ENCODE measurements at regions not wholly inside any gene's neighbourhood (a gene's known extent, or its start where the extent isn't known, plus 50 kb on each side); places are given as distances from the start of the nearest gene placed in this dataset.

DNA sequence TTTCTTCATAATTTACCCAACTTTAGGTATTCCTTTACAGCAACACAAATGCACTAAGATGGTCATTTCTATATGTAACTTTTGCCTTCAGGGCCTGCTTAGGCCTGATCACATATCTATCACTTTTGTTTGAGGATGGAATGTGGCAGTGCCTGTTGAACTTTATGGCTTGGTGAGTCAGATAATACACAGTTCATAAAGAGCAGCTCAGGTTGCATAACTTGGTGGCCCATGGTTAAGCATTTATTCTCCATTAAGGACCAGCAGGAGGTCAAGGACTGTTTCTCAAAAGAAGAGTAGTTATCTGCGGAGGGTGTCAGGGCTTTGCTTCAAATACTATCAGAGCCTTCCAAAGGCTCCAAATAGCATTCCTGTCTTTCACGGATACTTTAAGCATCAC is 124.1 kb upstream of the PDHA2 start:
- ChIA-PET CTCF (no interaction called here), POLR2A (no interaction called here)
- no peak overlapping the region for H3K4me2 ChIP-seq
- ATAC-seq (no peak), DNase-seq (ENCODE audit: low read depth in 1 of 2, low spot score in 1 of 2) (no peak), FAIRE-seq (no peak)
- 43% methylated on average over 1 of the region's 2 CpGs for WGBS (ENCODE audit: missing lambda C conversion rate)
- no peak overlapping the region for H3K27ac ChIP-seq
- H3K4me3 ChIP-seq = no peak overlapping the region
- TF ChIP-seq ZNF302 (CRISPR knock-in tag; IDR thresholded peaks at IDR 0.05) = no peak
- no peak for TF ChIP-seq CHD4 (IDR thresholded peaks at IDR 0.05; ENCODE audit: borderline replicate concordance)
- no peak for TF ChIP-seq HOXB13 (CRISPR knock-in tag; IDR thresholded peaks at IDR 0.05; ENCODE audit: low read depth)
- TF ChIP-seq RCOR1 (IDR thresholded peaks at IDR 0.05; ENCODE audit: low read depth, low read length) = no peak
- TF ChIP-seq, protein P1, sequence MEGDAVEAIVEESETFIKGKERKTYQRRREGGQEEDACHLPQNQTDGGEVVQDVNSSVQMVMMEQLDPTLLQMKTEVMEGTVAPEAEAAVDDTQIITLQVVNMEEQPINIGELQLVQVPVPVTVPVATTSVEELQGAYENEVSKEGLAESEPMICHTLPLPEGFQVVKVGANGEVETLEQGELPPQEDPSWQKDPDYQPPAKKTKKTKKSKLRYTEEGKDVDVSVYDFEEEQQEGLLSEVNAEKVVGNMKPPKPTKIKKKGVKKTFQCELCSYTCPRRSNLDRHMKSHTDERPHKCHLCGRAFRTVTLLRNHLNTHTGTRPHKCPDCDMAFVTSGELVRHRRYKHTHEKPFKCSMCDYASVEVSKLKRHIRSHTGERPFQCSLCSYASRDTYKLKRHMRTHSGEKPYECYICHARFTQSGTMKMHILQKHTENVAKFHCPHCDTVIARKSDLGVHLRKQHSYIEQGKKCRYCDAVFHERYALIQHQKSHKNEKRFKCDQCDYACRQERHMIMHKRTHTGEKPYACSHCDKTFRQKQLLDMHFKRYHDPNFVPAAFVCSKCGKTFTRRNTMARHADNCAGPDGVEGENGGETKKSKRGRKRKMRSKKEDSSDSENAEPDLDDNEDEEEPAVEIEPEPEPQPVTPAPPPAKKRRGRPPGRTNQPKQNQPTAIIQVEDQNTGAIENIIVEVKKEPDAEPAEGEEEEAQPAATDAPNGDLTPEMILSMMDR (IDR thresholded peaks at IDR 0.05) = no peak
- H3K9me3 ChIP-seq = no peaks in the 10 kb centered on the region
- no peaks in the 10 kb centered on the region for H3K4me1 ChIP-seq

DNA sequence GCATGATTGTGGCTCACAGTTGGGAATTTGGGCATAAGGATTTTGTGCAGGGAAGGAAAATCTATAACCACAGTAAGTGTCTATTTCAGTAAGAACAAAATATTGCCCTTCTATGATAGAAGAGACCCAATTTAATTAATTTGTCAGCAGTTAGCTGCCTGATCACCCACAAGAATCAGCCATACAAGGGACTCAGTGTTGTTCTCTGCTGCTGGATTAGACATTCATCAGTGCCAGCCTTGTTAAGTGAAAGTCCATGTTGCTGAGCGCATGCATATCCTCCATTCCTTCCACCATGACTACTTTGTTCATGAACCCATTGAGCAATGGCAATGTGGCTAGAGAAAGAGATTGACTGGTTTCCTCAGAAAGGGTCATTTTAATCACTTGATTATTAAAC is 125.3 kb upstream of the PDHA2 start:
- no peak for TF ChIP-seq SMC3 (IDR thresholded peaks at IDR 0.05)
- no peak for TF ChIP-seq ZSCAN20 (CRISPR knock-in tag; IDR thresholded peaks at IDR 0.05)
- TF ChIP-seq, protein P2, sequence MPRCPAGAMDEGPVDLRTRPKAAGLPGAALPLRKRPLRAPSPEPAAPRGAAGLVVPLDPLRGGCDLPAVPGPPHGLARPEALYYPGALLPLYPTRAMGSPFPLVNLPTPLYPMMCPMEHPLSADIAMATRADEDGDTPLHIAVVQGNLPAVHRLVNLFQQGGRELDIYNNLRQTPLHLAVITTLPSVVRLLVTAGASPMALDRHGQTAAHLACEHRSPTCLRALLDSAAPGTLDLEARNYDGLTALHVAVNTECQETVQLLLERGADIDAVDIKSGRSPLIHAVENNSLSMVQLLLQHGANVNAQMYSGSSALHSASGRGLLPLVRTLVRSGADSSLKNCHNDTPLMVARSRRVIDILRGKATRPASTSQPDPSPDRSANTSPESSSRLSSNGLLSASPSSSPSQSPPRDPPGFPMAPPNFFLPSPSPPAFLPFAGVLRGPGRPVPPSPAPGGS (IDR thresholded peaks at IDR 0.05) = no peak
- no peak for TF ChIP-seq HDAC2 (IDR thresholded peaks at IDR 0.05)
- no peak for TF ChIP-seq NFE2L2 (conservative IDR thresholded peaks at IDR 0.05; ENCODE audit: low read length)
- TF ChIP-seq RAD21 (conservative IDR thresholded peaks at IDR 0.05 in 1 of 2, IDR thresholded peaks at IDR 0.05 in 1 of 2) = no peak
- TF ChIP-seq POLR2A (IDR thresholded peaks at IDR 0.05; ENCODE audit: low read length) = no peak
- no peak for TF ChIP-seq POLR2AphosphoS2 (conservative IDR thresholded peaks at IDR 0.05; ENCODE audit: low read length)
- TF ChIP-seq FOXS1 (CRISPR knock-in tag; IDR thresholded peaks at IDR 0.05) = no peak
- no peak for TF ChIP-seq CHD4 (IDR thresholded peaks at IDR 0.05; ENCODE audit: borderline replicate concordance)
- TF ChIP-seq RCOR1 (IDR thresholded peaks at IDR 0.05; ENCODE audit: low read depth, low read length) = no peak
- TF ChIP-seq, protein P1 (IDR thresholded peaks at IDR 0.05) = no peak
- DNase-seq (ENCODE audit: low read depth in 1 of 2, low spot score in 1 of 2) (no peak), FAIRE-seq (no peak), ATAC-seq (no peak)
- ChIA-PET POLR2A (no interaction called here), CTCF (no interaction called here)
- no peak overlapping the region for H3K27ac ChIP-seq
- no peaks in the 10 kb centered on the region for H3K9me3 ChIP-seq
- WGBS (ENCODE audit: missing lambda C conversion rate) = 100% methylated on average over 1 of the region's 1 CpG
- no peak overlapping the region for H3K4me2 ChIP-seq
- H3K4me1 ChIP-seq = no peaks in the 10 kb centered on the region
- no peak overlapping the region for H3K4me3 ChIP-seq

DNA sequence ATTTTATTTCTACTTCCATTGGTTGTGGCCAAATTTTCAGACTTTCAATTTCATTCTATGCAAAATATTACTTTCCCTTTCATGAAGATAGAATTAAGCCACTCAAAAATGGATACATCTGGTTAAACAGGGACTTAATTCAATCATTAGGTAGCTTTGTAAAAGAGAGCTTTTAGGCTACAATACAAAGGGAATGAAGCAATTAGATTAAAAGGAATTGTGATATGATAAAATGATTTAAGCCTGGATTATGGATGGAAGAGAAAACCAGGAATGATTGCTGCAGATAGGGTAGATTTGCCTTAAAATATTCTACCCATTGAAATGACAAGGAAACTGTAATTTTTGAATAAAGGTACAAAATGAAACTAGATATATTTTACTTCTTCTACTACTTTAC is 134.6 kb upstream of the PDHA2 start:
- DNase-seq (ENCODE audit: low read depth in 1 of 2, low spot score in 1 of 2) = no peak
- TF ChIP-seq ZFP36 (IDR thresholded peaks at IDR 0.05; ENCODE audit: borderline replicate concordance, partially characterized antibody) (no peak), FOSL2 (IDR thresholded peaks at IDR 0.05) (no peak), FOSL2 (CRISPR knock-in tag; IDR thresholded peaks at IDR 0.05) (no peak), HOXB13 (CRISPR knock-in tag; IDR thresholded peaks at IDR 0.05; ENCODE audit: low read depth) (no peak), ZSCAN20 (CRISPR knock-in tag; IDR thresholded peaks at IDR 0.05) (no peak), CBX2 (IDR thresholded peaks at IDR 0.05; ENCODE audit: borderline replicate concordance, low read depth) (no peak), SMC3 (IDR thresholded peaks at IDR 0.05) (no peak), RNF2 (IDR thresholded peaks at IDR 0.05; ENCODE audit: borderline replicate concordance, low read depth) (no peak), RARB (CRISPR knock-in tag; IDR thresholded peaks at IDR 0.05) (no peak), TP53 (CRISPR knock-in tag; IDR thresholded peaks at IDR 0.05) (no peak)
- TF ChIP-seq, protein P3, sequence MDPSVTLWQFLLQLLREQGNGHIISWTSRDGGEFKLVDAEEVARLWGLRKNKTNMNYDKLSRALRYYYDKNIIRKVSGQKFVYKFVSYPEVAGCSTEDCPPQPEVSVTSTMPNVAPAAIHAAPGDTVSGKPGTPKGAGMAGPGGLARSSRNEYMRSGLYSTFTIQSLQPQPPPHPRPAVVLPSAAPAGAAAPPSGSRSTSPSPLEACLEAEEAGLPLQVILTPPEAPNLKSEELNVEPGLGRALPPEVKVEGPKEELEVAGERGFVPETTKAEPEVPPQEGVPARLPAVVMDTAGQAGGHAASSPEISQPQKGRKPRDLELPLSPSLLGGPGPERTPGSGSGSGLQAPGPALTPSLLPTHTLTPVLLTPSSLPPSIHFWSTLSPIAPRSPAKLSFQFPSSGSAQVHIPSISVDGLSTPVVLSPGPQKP (IDR thresholded peaks at IDR 0.05; ENCODE audit: low read depth, low read length) = no peak
- no peaks in the 10 kb centered on the region for H3K4me1 ChIP-seq
- no peak for ATAC-seq
- CTCF ChIA-PET = interaction anchor here (0.6 kb wide), 1 partner anchor 30 kb away, joined by 4 read pairs; no protein-coding TSS in a partner anchor
- H3K4me2 ChIP-seq = no peak overlapping the region
- no peak overlapping the region for H3K27ac ChIP-seq
- no peak overlapping the region for H3K4me3 ChIP-seq
- no peaks in the 10 kb centered on the region for H3K9me3 ChIP-seq
- POLR2A ChIA-PET = no interaction called here
- no peak for FAIRE-seq
